Endothelial cell of umbilical vein (primary cell): ENCODE measurements at regions not wholly inside any gene's neighbourhood (a gene's known extent, or its start where the extent isn't known, plus 50 kb on each side); places are given as distances from the start of the nearest gene placed in this dataset.

Source experiments
- BruUV-seq: library from RNA; stranded (reverse); fragments of 400-500 nt; replicated peaks from 2 replicates; lab custom pipeline; 2021; lab: Mats Ljungman, UMichigan
- CTCF ChIA-PET: fragments of 300-600, 350-600 bp; sonication (Branson Sonifier 250); formaldehyde crosslinking; loops from one replicate; lab custom pipeline; 2021; ENCODE audit warnings: antibody characterized with exemption, inconsistent platforms; lab: Charles Lee
- POLR2A ChIA-PET: fragments of 300-600, 350-600 bp; sonication (Branson Sonifier 250); formaldehyde crosslinking; loops from one replicate; lab custom pipeline; 2021; ENCODE audit warnings: antibody characterized with exemption, inconsistent platforms; lab: Charles Lee
- DNase-seq: peaks from one replicate; pipeline ENCODE4 v3.0.0-alpha.2; 2011; ENCODE audit warnings: low read depth, low spot score
- FAIRE-seq: peaks from 2 replicates; lab custom pipeline; 2011; peaks lifted over from hg19 to GRCh38; lab: Jason Lieb, UNC
- H2AFZ ChIP-seq: 2 replicates; pipeline ENCODE4 v1.6.0; 2012; ENCODE audit warnings: low read depth, low read length, control low read depth, inconsistent platforms
- H3K27ac ChIP-seq: 2 replicates; pipeline ENCODE4 v1.5.1; 2011; ENCODE audit warnings: low read depth, mild to moderate bottlenecking, control low read depth, low read length, moderate library complexity; ENCODE audit not compliant: insufficient read depth
- H3K27me3 ChIP-seq, 2 experiments: 2 replicates each; pipeline versions ENCODE4 v1.6.0 to v1.6.1; 2011; ENCODE audit warnings: low read length in 2 of 2, mixed read lengths in 1 of 2; ENCODE audit not compliant: control insufficient read depth in 2 of 2, insufficient read depth in 2 of 2
- H3K36me3 ChIP-seq, 2 experiments: 2 replicates in 1 of 2; 3 replicates in 1 of 2; pipeline ENCODE4 v1.5.1; 2011; ENCODE audit warnings: low read length in 2 of 2, mild to moderate bottlenecking in 1 of 2, moderate library complexity in 1 of 2; ENCODE audit not compliant: control insufficient read depth in 2 of 2, insufficient read depth in 2 of 2; ENCODE audit errors: extremely low read depth in 1 of 2
- H3K4me1 ChIP-seq: 3 replicates; pipeline ENCODE4 v1.5.1; 2011; ENCODE audit warnings: mild to moderate bottlenecking, low read length; ENCODE audit not compliant: control insufficient read depth, insufficient read depth; ENCODE audit errors: extremely low read depth
- H3K4me2 ChIP-seq: 2 replicates; pipeline ENCODE4 v1.6.1; 2011; ENCODE audit warnings: low read length, control low read depth, mixed read lengths; ENCODE audit not compliant: insufficient read depth
- H3K4me3 ChIP-seq, 3 experiments: fragments of 200-600 bp in 1 of 3; sonication (generic), shearing (Covaris generic) in 1 of 3; replicated peaks in 1 of 3; 2 replicates each; pipeline ENCODE4 v1.5.1; 2011 to 2016; ENCODE audit warnings: control low read depth in 3 of 3, low read length in 3 of 3, mild to moderate bottlenecking in 2 of 3, inconsistent platforms in 1 of 3, low read depth in 1 of 3, moderate library complexity in 1 of 3; ENCODE audit not compliant: insufficient read depth in 1 of 3
- H3K79me2 ChIP-seq: 2 replicates; pipeline ENCODE4 v1.6.0; 2012; ENCODE audit warnings: low read length, inconsistent platforms; ENCODE audit not compliant: control insufficient read depth, insufficient read depth
- H3K9ac ChIP-seq: replicated peaks from 2 replicates; pipeline ENCODE3; 2011; ENCODE audit warnings: low read length, control low read depth; ENCODE audit not compliant: insufficient read depth; ENCODE audit errors: extremely low read depth
- H3K9me1 ChIP-seq: replicated peaks from 3 replicates; pipeline ENCODE4 v1.6.0; 2011; ENCODE audit warnings: mild to moderate bottlenecking, low read length; ENCODE audit not compliant: control insufficient read depth, insufficient read depth; ENCODE audit errors: extremely low read depth
- H3K9me3 ChIP-seq: replicated peaks from 2 replicates; pipeline ENCODE4 v1.5.1; 2012; ENCODE audit warnings: low read length, inconsistent platforms; ENCODE audit not compliant: control insufficient read depth, insufficient read depth
- H4K20me1 ChIP-seq: replicated peaks from 2 replicates; pipeline ENCODE3; 2011; ENCODE audit warnings: mild to moderate bottlenecking, low read length; ENCODE audit not compliant: control insufficient read depth, insufficient read depth; ENCODE audit errors: extremely low read depth
- CTCF ChIP-seq, 2 donors: IDR thresholded peaks; 1 replicate in 1 of 2; 2 replicates in 1 of 2; pipeline ENCODE4 v1.5.1; 2011; ENCODE audit warnings: low read length in 2 of 2, mild to moderate bottlenecking in 2 of 2, moderate library complexity in 2 of 2, control low read depth in 1 of 2, inconsistent platforms in 1 of 2, low read depth in 1 of 2; ENCODE audit not compliant: insufficient read depth in 1 of 2; ENCODE audit errors: extremely low read depth in 1 of 2
- EZH2 ChIP-seq: IDR thresholded peaks from 2 replicates; pipeline ENCODE4 v1.6.1; 2012; ENCODE audit warnings: borderline replicate concordance, low read depth, mild to moderate bottlenecking, moderate library complexity, low read length, inconsistent platforms; ENCODE audit not compliant: severe bottlenecking
- FOS ChIP-seq: IDR thresholded peaks from 2 replicates; pipeline ENCODE4 v1.6.1; 2011; ENCODE audit warnings: mild to moderate bottlenecking, low read length, moderate library complexity, borderline replicate concordance; ENCODE audit not compliant: insufficient read depth
- GATA2 ChIP-seq: IDR thresholded peaks from 2 replicates; pipeline ENCODE4 v1.7.0; 2011; ENCODE audit warnings: low read depth, mild to moderate bottlenecking, moderate library complexity, mixed read lengths, low read length; ENCODE audit not compliant: insufficient read length, insufficient read depth
- JUN ChIP-seq: IDR thresholded peaks from 2 replicates; pipeline ENCODE4 v1.6.1; 2011; ENCODE audit warnings: borderline replicate concordance, low read depth; ENCODE audit not compliant: insufficient read length, insufficient read depth
- MAX ChIP-seq: IDR thresholded peaks from 2 replicates; pipeline ENCODE4 v1.6.1; 2011; ENCODE audit not compliant: insufficient read depth, insufficient read length
- MYC ChIP-seq: IDR thresholded peaks from one replicate; pipeline ENCODE4 v1.6.1; 2011; ENCODE audit warnings: mild to moderate bottlenecking, low read depth, low read length
- POLR2A ChIP-seq: IDR thresholded peaks from 2 replicates; pipeline ENCODE4 v1.6.1; 2012; ENCODE audit warnings: low read depth, mild to moderate bottlenecking, control low read depth, low read length
- POLR2AphosphoS5 ChIP-seq: IDR thresholded peaks from 2 replicates; pipeline ENCODE4 v1.6.1; 2012; ENCODE audit warnings: low read depth, mild to moderate bottlenecking, control low read depth, low read length, moderate library complexity; ENCODE audit not compliant: insufficient read depth
- dilution Hi-C: fragments of 300-500 bp; cut with MboI; formaldehyde crosslinking; loops from one replicate; pipeline ENCODE4 v1.15.0; 2019; ENCODE audit warnings: low sequenced_read_pairs; ENCODE audit not compliant: extremely low pct_ligation_motif_present
- intact Hi-C: fragments of 100-400 bp; cut with micrococcal nuclease; formaldehyde crosslinking; loops from one replicate; pipeline ENCODE4 v1.10.0; 2022

GRCh38 chr6:140385679-140386078 lies 1011.2 kb upstream of the CITED2 start:
- H3K9me3 ChIP-seq = no peaks in the 10 kb centered on the region
- FAIRE-seq (no peak), DNase-seq (no peak)
- no peaks in the 10 kb centered on the region for H3K4me1 ChIP-seq
- no peaks in the 10 kb centered on the region for H3K36me3 ChIP-seq
- no peaks in the 10 kb centered on the region for H3K79me2 ChIP-seq
- no peaks in the 10 kb centered on the region for H4K20me1 ChIP-seq
- ChIA-PET CTCF (no interaction called here), POLR2A (no interaction called here)
- H3K27ac ChIP-seq = no peak overlapping the region
- no TSS peak for BruUV-seq
- no peaks in the 10 kb centered on the region for H3K9me1 ChIP-seq
- TF ChIP-seq POLR2A = no peak
- no peak for TF ChIP-seq GATA2
- no peak for TF ChIP-seq MYC
- TF ChIP-seq CTCF (IDR thresholded peaks at IDR 0.05; ENCODE audit: extremely low read depth in 1 of 2, insufficient read depth in 1 of 2, low read depth in 1 of 2, low read length in 2 of 2) = no peak
- no peak for TF ChIP-seq MAX
- TF ChIP-seq FOS = no peak
- H3K27me3 ChIP-seq = no peaks in the 10 kb centered on the region
- H2AFZ ChIP-seq = no peak overlapping the region
- no peak overlapping the region for H3K9ac ChIP-seq
- dilution Hi-C loops = no loop called here
- H3K4me2 ChIP-seq = no peak overlapping the region
- no peak overlapping the region for H3K4me3 ChIP-seq
- intact Hi-C loops = no loop called here

GRCh38 chr6:140382355-140382754 lies 1007.9 kb upstream of the CITED2 start:
- Histone ChIP-seq H3K9me1 (no peaks in the 10 kb centered on the region), H3K36me3 (no peaks in the 10 kb centered on the region), H3K9me3 (no peaks in the 10 kb centered on the region), H3K27me3 (no peaks in the 10 kb centered on the region), H3K4me3 (no peak overlapping the region), H2AFZ (peak overlapping the region; percentile 88), H3K9ac (no peak overlapping the region), H3K4me2 (no peak overlapping the region), H4K20me1 (no peaks in the 10 kb centered on the region), H3K27ac (no peak overlapping the region), H3K79me2 (no peaks in the 10 kb centered on the region), H3K4me1 (no peaks in the 10 kb centered on the region)
- POLR2A ChIA-PET = no interaction called here
- no peak for FAIRE-seq
- CTCF ChIA-PET = no interaction called here
- intact Hi-C loops = no loop called here
- no TSS peak for BruUV-seq
- no peak for TF ChIP-seq MAX
- no peak for TF ChIP-seq CTCF (IDR thresholded peaks at IDR 0.05; ENCODE audit: extremely low read depth in 1 of 2, insufficient read depth in 1 of 2, low read depth in 1 of 2, low read length in 2 of 2)
- no peak for TF ChIP-seq POLR2AphosphoS5
- TF ChIP-seq MYC = no peak
- TF ChIP-seq GATA2 = no peak
- no peak for TF ChIP-seq EZH2
- TF ChIP-seq POLR2A = no peak
- no peak for TF ChIP-seq FOS
- no peak for TF ChIP-seq JUN
- peak; percentile 6 for DNase-seq
- dilution Hi-C loops = no loop called here
